A549 (cell line): ENCODE measurements at regions not wholly inside any gene's neighbourhood (a gene's known extent, or its start where the extent isn't known, plus 50 kb on each side); places are given as distances from the start of the nearest gene placed in this dataset.

Experiments
- CTCF ChIP-seq: fragments of >200 bp; sonication (Bioruptor Twin); formaldehyde crosslinking; IDR thresholded peaks from 3 replicates; pipeline ENCODE4 v1.5.1; 2016
- ELK1 ChIP-seq: fragments of 150-350 bp; IDR thresholded peaks from 2 replicates; pipeline ENCODE4 v1.6.1; 2014; ENCODE audit warnings: low read depth, mild to moderate bottlenecking, low read length
- HDAC2 ChIP-seq: fragments of 200-600 bp; sonication (generic); IDR thresholded peaks from 2 replicates; pipeline ENCODE4 v1.6.1; 2016
- JUN ChIP-seq, 2 experiments: fragments of >200 bp; sonication (Bioruptor Twin); formaldehyde crosslinking; IDR thresholded peaks; 2 replicates in 1 of 2; 3 replicates in 1 of 2; pipeline ENCODE4 v1.6.1; 2016 to 2017
- MYC ChIP-seq: IDR thresholded peaks from 2 replicates; pipeline ENCODE4 v1.6.1; 2012; ENCODE audit warnings: mild to moderate bottlenecking, inconsistent platforms, low read length, improper control_type of control experiment, borderline replicate concordance
- POLR2A ChIP-seq: IDR thresholded peaks from 2 replicates; pipeline ENCODE4 v1.6.1; 2012; ENCODE audit warnings: mild to moderate bottlenecking, low read length
- RAD21 ChIP-seq, 2 experiments: fragments of >200 bp in 1 of 2; sonication (Bioruptor Twin) in 1 of 2; formaldehyde crosslinking in 1 of 2; IDR thresholded peaks in 1 of 2; conservative IDR thresholded peaks in 1 of 2; 2 replicates in 1 of 2; 3 replicates in 1 of 2; pipeline ENCODE4 v1.6.1; 2012 to 2018; ENCODE audit warnings: inconsistent platforms in 1 of 2
- REST ChIP-seq: fragments of 200-600 bp; sonication (generic); IDR thresholded peaks from 2 replicates; pipeline ENCODE4 v1.6.1; 2016; ENCODE audit warnings: antibody characterized with exemption, mild to moderate bottlenecking, moderate library complexity
- TFCP2L1 ChIP-seq: fragments of 250-450 bp; sonication (Bioruptor Pico); IDR thresholded peaks from 2 replicates; pipeline ENCODE4 v1.5.0; 2021; ENCODE audit warnings: mild to moderate bottlenecking

GRCh38 chr3:8113626-8114025 lies 388.0 kb upstream of the LMCD1 start:
- TF ChIP-seq CTCF: no peak
- TF ChIP-seq REST: no peak
- TF ChIP-seq POLR2A: no peak
- TF ChIP-seq TFCP2L1 (CRISPR knock-in tag): no peak
- TF ChIP-seq JUN (IDR thresholded peaks at IDR 0.05): no peak
- TF ChIP-seq MYC: no peak
- TF ChIP-seq ELK1: no peak
- no peak for TF ChIP-seq RAD21 (conservative IDR thresholded peaks at IDR 0.05 in 1 of 2, IDR thresholded peaks at IDR 0.05 in 1 of 2)
- TF ChIP-seq HDAC2: no peak
